ENCODE measurements at regions not wholly inside any gene's neighbourhood (a gene's known extent, or its start where the extent isn't known, plus 50 kb on each side); places are given as distances from the start of the nearest gene placed in this dataset.

DNA sequence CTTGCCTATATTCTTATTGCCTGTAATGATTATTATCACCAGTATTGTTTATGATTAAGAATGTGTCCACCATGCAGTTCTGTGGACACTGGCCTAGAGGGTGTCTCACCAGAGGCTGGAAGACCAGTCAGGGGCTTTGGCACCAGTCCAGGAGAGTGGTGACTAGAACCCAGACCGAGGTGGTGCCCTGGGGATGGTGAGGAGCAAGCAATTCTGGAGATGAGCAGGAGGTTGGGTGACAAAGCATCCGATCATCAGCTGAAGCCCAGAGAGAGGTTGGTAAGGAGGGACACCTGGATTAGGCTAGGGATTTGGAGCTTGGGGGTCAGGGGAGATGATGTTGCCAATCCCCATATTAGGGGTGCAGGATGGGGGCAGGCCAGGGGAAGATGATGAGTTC, 124.4 kb downstream of the EMX2 start:
- Histone ChIP-seq H3K27me3 (peaks cover 51% of the 10 kb centered on the region), H3K9me3 (no peaks in the 10 kb centered on the region), H3K27ac (no peak overlapping the region), H3K4me1 (ENCODE audit: control insufficient read depth in 1 of 2, insufficient read depth in 1 of 2, low read depth in 1 of 2, low read length in 1 of 2) (no peaks in the 10 kb centered on the region), H3K36me3 (no peaks in the 10 kb centered on the region), H3K4me3 (ENCODE audit: low read depth in 1 of 2, low read length in 1 of 2) (no peak overlapping the region)
- TF ChIP-seq, protein P1, sequence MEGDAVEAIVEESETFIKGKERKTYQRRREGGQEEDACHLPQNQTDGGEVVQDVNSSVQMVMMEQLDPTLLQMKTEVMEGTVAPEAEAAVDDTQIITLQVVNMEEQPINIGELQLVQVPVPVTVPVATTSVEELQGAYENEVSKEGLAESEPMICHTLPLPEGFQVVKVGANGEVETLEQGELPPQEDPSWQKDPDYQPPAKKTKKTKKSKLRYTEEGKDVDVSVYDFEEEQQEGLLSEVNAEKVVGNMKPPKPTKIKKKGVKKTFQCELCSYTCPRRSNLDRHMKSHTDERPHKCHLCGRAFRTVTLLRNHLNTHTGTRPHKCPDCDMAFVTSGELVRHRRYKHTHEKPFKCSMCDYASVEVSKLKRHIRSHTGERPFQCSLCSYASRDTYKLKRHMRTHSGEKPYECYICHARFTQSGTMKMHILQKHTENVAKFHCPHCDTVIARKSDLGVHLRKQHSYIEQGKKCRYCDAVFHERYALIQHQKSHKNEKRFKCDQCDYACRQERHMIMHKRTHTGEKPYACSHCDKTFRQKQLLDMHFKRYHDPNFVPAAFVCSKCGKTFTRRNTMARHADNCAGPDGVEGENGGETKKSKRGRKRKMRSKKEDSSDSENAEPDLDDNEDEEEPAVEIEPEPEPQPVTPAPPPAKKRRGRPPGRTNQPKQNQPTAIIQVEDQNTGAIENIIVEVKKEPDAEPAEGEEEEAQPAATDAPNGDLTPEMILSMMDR (IDR thresholded peaks at IDR 0.05) = no peak

DNA sequence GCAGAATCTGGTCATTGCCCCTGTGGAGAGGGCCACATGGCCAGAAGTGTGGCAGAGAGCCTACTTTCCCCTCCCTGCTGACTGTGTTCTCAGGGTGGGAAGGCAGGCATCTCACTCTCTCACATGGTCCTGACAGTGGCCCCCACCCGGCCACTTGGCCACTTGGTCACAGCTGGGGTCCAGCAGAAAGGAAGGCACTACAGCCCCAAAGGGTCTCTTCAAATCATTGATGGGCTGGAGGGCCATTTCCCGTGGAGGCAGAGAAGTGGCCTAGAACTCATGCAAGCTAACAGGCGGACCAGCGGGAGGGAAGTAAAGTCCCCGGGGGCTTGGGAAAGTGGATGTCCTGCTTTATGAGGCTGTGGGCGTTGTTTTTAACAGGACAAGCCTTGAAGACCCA, 125.3 kb downstream of the EMX2 start:
- H3K27ac ChIP-seq = no peak overlapping the region
- no peaks in the 10 kb centered on the region for H3K4me1 ChIP-seq (ENCODE audit: control insufficient read depth in 1 of 2, insufficient read depth in 1 of 2, low read depth in 1 of 2, low read length in 1 of 2)
- H3K36me3 ChIP-seq = no peaks in the 10 kb centered on the region
- TF ChIP-seq, protein P1 (IDR thresholded peaks at IDR 0.05) = no peak
- no peaks in the 10 kb centered on the region for H3K9me3 ChIP-seq
- no peak overlapping the region for H3K4me3 ChIP-seq (ENCODE audit: low read depth in 1 of 2, low read length in 1 of 2)
- peaks cover 56% of the 10 kb centered on the region for H3K27me3 ChIP-seq

DNA sequence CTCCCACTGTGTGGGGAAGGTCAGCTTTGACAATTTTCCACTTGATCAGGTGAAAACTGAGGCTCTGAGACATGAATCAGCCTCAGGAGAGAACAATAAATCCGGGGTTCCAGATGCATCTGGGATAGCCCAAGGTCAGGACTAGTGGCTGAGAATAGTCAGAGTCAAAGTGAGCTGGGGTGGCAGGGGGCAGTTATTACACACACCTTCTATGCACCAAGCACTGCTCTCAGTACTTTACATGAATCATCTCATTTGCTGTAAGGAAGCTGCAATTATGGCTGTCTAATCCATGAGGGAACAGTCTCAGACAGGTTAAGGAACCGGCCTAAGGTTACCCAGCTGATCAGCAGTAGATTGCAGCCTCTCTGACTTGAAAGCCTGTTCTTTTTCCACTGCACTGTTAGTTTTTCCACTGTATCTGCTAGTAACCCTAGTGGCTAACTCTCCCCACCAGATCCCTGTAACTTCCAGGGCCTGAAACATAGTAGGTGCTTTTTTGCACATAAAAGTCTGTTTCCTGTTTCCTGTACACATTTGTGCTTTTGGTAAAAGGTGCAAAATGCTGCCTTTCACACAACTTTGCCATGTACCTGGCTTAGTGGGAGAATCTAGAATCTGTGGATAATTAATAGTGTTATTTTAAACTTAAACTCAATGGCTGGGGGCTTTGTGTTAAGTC, 125.9 kb downstream of the EMX2 start:
- H3K4me3 ChIP-seq (ENCODE audit: low read depth in 1 of 2, low read length in 1 of 2) = no peak overlapping the region
- H3K27ac ChIP-seq = no peak overlapping the region
- no peaks in the 10 kb centered on the region for H3K9me3 ChIP-seq
- no peaks in the 10 kb centered on the region for H3K4me1 ChIP-seq (ENCODE audit: control insufficient read depth in 1 of 2, insufficient read depth in 1 of 2, low read depth in 1 of 2, low read length in 1 of 2)
- TF ChIP-seq, protein P1 (IDR thresholded peaks at IDR 0.05) = no peak
- no peaks in the 10 kb centered on the region for H3K36me3 ChIP-seq
- peaks cover 57% of the 10 kb centered on the region for H3K27me3 ChIP-seq

DNA sequence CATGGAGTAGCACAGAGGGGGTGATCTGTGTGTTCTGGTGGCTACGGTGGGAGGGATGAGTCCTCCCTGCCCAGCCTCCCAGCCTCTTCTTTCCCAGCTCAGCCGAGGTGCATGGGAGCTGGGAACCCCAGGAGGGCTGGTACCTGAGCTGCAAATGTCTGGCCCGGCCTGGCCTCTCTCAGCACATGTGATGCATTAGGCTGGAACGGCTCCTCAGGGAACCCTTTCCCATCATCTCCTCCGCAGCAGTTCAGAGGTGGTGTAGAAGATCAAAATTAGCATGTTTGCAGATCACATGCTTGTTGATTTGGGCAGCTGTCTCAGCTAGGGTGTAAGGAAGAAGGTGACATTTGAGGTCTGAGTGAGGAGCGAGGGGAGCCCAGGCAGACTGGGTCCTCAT, 126.6 kb downstream of the EMX2 start:
- H3K36me3 ChIP-seq = no peaks in the 10 kb centered on the region
- no peaks in the 10 kb centered on the region for H3K9me3 ChIP-seq
- no peak overlapping the region for H3K27ac ChIP-seq
- no peak overlapping the region for H3K4me3 ChIP-seq (ENCODE audit: low read depth in 1 of 2, low read length in 1 of 2)
- TF ChIP-seq, protein P1 (IDR thresholded peaks at IDR 0.05) = no peak
- H3K4me1 ChIP-seq (ENCODE audit: control insufficient read depth in 1 of 2, insufficient read depth in 1 of 2, low read depth in 1 of 2, low read length in 1 of 2) = no peaks in the 10 kb centered on the region
- peaks cover 58% of the 10 kb centered on the region for H3K27me3 ChIP-seq

DNA sequence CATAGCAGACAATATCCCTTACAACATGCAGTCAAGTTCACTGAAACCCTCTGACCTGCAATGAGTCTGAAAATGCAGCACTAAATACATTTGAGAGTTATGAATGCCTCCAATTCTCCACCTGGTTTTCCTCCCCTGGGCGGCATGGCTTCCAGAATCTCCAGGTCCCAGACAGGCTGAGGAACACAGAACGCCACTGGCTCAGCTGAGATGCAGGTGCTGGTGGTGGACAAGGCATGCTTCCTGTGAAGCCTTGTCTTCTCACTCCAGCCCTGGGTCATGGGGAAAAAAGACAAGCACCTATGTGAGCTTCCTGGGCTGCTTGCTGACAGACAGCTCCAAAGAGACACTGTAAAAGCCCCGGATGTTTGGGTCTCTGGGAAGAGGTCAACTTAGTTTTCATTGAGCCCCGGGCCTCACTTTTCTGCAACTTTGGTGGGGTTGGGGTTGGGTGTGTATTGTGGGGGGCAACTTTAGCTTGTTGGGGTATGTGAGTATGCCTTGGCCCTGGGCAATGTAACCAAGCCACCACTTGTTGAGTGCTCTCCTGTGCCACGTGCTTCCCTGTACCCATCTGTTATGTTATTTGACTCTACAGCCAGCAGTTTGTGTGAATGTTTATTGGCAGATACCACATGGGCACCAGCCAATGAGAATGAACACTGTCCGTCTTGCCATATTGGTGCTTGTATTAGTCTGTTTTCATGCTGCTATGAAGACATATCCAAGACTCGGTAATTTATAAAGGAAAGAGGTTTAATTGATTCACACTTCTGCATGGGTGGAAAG, 127.8 kb downstream of the EMX2 start:
- no peak overlapping the region for H3K4me3 ChIP-seq (ENCODE audit: low read depth in 1 of 2, low read length in 1 of 2)
- H3K27ac ChIP-seq = no peak overlapping the region
- H3K4me1 ChIP-seq (ENCODE audit: control insufficient read depth in 1 of 2, insufficient read depth in 1 of 2, low read depth in 1 of 2, low read length in 1 of 2) = no peaks in the 10 kb centered on the region
- peaks cover 59% of the 10 kb centered on the region for H3K27me3 ChIP-seq
- no peaks in the 10 kb centered on the region for H3K9me3 ChIP-seq
- TF ChIP-seq, protein P1 (IDR thresholded peaks at IDR 0.05) = no peak
- H3K36me3 ChIP-seq = no peaks in the 10 kb centered on the region
